OCI-LY3 (cell line): ENCODE measurements at regions not wholly inside any gene's neighbourhood (a gene's known extent, or its start where the extent isn't known, plus 50 kb on each side); places are given as distances from the start of the nearest gene placed in this dataset.
A peak's percentile ranks its signal among the peaks of the same experiment; 100 is the strongest.

Source experiments
- H2AFZ ChIP-seq: fragments of 200-600, 300-600 bp; shearing (Covaris generic); 2 replicates; pipeline ENCODE4 v1.6.0; 2014; ENCODE audit warnings: antibody characterized with exemption, low read depth, low read length
- H3K27ac ChIP-seq: fragments of 200-600, 300-600 bp; sonication (generic); 2 replicates; pipeline ENCODE4 v1.5.1; 2014; ENCODE audit warnings: mild to moderate bottlenecking, low read length, moderate library complexity, mixed read lengths
- H3K27me3 ChIP-seq: fragments of 200-600, 300-600 bp; sonication (generic); 2 replicates; pipeline ENCODE4 v1.6.1; 2014; ENCODE audit warnings: low read depth, low read length, mixed read lengths
- H3K36me3 ChIP-seq: fragments of 200-600, 300-600 bp; sonication (generic); replicated peaks from 2 replicates; pipeline ENCODE3; 2014; ENCODE audit warnings: low read depth, low read length, mixed read lengths
- H3K4me1 ChIP-seq: fragments of 300-600, 200-600 bp; sonication (generic); 2 replicates; pipeline ENCODE4 v1.6.1; 2014; ENCODE audit warnings: low read length, mixed read lengths
- H3K4me2 ChIP-seq: fragments of 200-600, 300-600 bp; sonication (generic); 2 replicates; pipeline ENCODE4 v1.6.1; 2014; ENCODE audit warnings: low read length, mixed read lengths
- H3K4me3 ChIP-seq: fragments of 300-600, 200-600 bp; sonication (generic); 2 replicates; pipeline ENCODE4 v1.5.1; 2014; ENCODE audit warnings: antibody characterized with exemption, mild to moderate bottlenecking, low read length, moderate library complexity
- H3K79me2 ChIP-seq: fragments of 300-600, 200-600 bp; shearing (Covaris generic); 2 replicates; pipeline ENCODE4 v1.6.1; 2014; ENCODE audit warnings: mild to moderate bottlenecking, low read length, mixed read lengths
- H3K9ac ChIP-seq: fragments of 300-600, 200-600 bp; shearing (Covaris generic); 2 replicates; pipeline ENCODE4 v1.6.0; 2014; ENCODE audit warnings: mild to moderate bottlenecking, low read length, moderate library complexity
- H3K9me3 ChIP-seq: fragments of 200-600, 300-600 bp; shearing (Covaris generic); 2 replicates; pipeline ENCODE4 v1.6.1; 2014; ENCODE audit warnings: low read length, mixed read lengths; ENCODE audit not compliant: insufficient read depth
- H4K20me1 ChIP-seq: fragments of 200-600, 300-600 bp; sonication (generic); 2 replicates; pipeline ENCODE4 v1.6.1; 2016; ENCODE audit warnings: low read length, mixed read lengths; ENCODE audit not compliant: insufficient read depth
- CTCF ChIP-seq: fragments of 200-600, 300-600 bp; sonication (generic); IDR thresholded peaks from 2 replicates; pipeline ENCODE4 v1.5.1; 2014; ENCODE audit warnings: antibody characterized with exemption, low read length, low read depth
- EZH2phosphoT487 ChIP-seq: fragments of 200-600 bp; shearing (Covaris generic); IDR thresholded peaks from 2 replicates; pipeline ENCODE4 v1.6.1; 2018; ENCODE audit warnings: antibody characterized with exemption, mixed run types, low read depth

GRCh38 chr5:88094906-88095496 is 173.6 kb downstream of the TMEM161B start:
- Histone ChIP-seq H3K9ac (no peak overlapping the region), H4K20me1 (no peaks in the 10 kb centered on the region), H2AFZ (no peak overlapping the region), H3K9me3 (no peaks in the 10 kb centered on the region), H3K4me2 (no peak overlapping the region), H3K4me3 (no peak overlapping the region), H3K36me3 (no peaks in the 10 kb centered on the region), H3K4me1 (peaks cover 16% of the 10 kb centered on the region), H3K27ac (no peak overlapping the region), H3K27me3 (no peaks in the 10 kb centered on the region), H3K79me2 (no peaks in the 10 kb centered on the region)
- no peak for TF ChIP-seq CTCF
- no peak for TF ChIP-seq EZH2phosphoT487

- no peak overlapping the region for H3K4me3 ChIP-seq
Observed at GRCh38 chr5:88094403-88094802, 174.2 kb downstream of the TMEM161B start.

GRCh38 chr5:88093765-88094164 is 174.9 kb downstream of the TMEM161B start:
- no peaks in the 10 kb centered on the region for H3K36me3 ChIP-seq
- no peak overlapping the region for H3K9ac ChIP-seq
- H3K9me3 ChIP-seq = no peaks in the 10 kb centered on the region
- H3K4me2 ChIP-seq = peak overlapping the region; percentile 36
- no peaks in the 10 kb centered on the region for H3K79me2 ChIP-seq
- no peak for TF ChIP-seq EZH2phosphoT487
- TF ChIP-seq CTCF = no peak
- no peak overlapping the region for H2AFZ ChIP-seq
- peaks cover 16% of the 10 kb centered on the region for H3K4me1 ChIP-seq
- H4K20me1 ChIP-seq = no peaks in the 10 kb centered on the region
- H3K4me3 ChIP-seq = no peak overlapping the region
- peak overlapping the region; percentile 11; the same call in 1 of the 2 replicates for H3K27ac ChIP-seq
- no peaks in the 10 kb centered on the region for H3K27me3 ChIP-seq

More at GRCh38 chr5:88094403-88094802, 174.2 kb downstream of the TMEM161B start:
- no peaks in the 10 kb centered on the region for H3K27me3 ChIP-seq
- no peaks in the 10 kb centered on the region for H3K9me3 ChIP-seq
- H4K20me1 ChIP-seq = no peaks in the 10 kb centered on the region
- no peak overlapping the region for H2AFZ ChIP-seq
- no peak for TF ChIP-seq CTCF
- H3K4me2 ChIP-seq = peak overlapping the region; percentile 36; the same call in 1 of the 2 replicates
- H3K27ac ChIP-seq = no peak overlapping the region
- peaks cover 16% of the 10 kb centered on the region for H3K4me1 ChIP-seq
- H3K79me2 ChIP-seq = no peaks in the 10 kb centered on the region
- no peaks in the 10 kb centered on the region for H3K36me3 ChIP-seq
- no peak overlapping the region for H3K9ac ChIP-seq

GRCh38 chr5:88092958-88093605 is 175.6 kb downstream of the TMEM161B start:
- Histone ChIP-seq H3K36me3 (no peaks in the 10 kb centered on the region), H4K20me1 (no peaks in the 10 kb centered on the region), H3K9ac (no peak overlapping the region), H3K9me3 (no peaks in the 10 kb centered on the region), H3K4me3 (no peak overlapping the region), H3K4me1 (peaks cover 16% of the 10 kb centered on the region), H3K4me2 (peak overlapping the region; percentile 36; the same call in 1 of the 2 replicates), H3K27me3 (no peaks in the 10 kb centered on the region), H3K27ac (no peak overlapping the region), H2AFZ (no peak overlapping the region), H3K79me2 (no peaks in the 10 kb centered on the region)
- TF ChIP-seq EZH2phosphoT487 (no peak), CTCF (no peak)
